SIG-M5 treated with dmso at 0.1 percent for 504 hours (cell line): ENCODE measurements at regions not wholly inside any gene's neighbourhood (a gene's known extent, or its start where the extent isn't known, plus 50 kb on each side); places are given as distances from the start of the nearest gene placed in this dataset.
"Not testable (repeated sequence)": the region's sequence is repeated elsewhere in the genome, so short reads cannot be mapped to it uniquely, and the experiment has no call there.

Experiments used
- DNase-seq: peaks from one replicate; lab custom pipeline; 2025; ENCODE audit not compliant: unreplicated experiment; lab: John Stamatoyannopoulos, UW

DNA sequence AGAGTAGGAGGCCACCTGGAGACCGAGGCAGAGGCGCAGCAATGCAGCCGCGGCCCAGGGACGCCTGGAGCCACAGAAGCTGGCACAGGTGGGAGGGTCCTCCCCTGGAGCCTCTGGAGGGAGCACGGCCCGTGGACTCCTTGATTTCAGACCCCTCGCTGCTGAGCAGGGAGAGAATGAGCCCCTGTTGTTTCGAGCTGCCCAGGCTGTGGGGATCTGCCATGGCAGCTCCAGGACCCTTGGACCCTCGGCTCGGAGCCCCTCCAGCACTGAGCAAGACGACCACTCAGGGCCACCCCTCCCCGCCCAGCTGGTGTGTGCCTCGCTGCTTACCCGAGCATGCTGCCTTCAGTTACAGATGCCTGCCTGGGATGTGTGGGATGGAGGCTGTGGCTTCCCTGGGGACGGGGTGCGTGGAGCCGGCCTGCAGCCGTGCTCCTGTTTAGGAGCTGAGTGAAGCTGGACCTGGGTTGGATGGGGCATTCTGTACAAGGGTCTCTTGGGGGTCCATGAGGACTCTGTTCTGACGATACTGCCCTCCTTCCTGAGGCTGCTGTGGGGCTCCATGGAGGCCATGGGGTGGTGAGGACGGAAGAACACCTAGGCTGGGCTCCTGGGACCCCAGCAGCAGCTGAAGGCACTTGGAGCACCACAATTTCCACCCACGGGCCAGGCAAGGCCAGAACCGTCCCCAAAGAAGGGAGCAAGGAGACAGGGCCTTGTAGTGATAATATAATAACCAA is 115.1 kb upstream of the LPCAT1 start:
- DNase-seq, result no peak

GRCh38 chr5:1637639-1638481 is 114.1 kb upstream of the LPCAT1 start:
- DNase-seq, result no peak

GRCh38 chr5:1636981-1637638 is 113.3 kb upstream of the LPCAT1 start:
- no peak for DNase-seq

DNA sequence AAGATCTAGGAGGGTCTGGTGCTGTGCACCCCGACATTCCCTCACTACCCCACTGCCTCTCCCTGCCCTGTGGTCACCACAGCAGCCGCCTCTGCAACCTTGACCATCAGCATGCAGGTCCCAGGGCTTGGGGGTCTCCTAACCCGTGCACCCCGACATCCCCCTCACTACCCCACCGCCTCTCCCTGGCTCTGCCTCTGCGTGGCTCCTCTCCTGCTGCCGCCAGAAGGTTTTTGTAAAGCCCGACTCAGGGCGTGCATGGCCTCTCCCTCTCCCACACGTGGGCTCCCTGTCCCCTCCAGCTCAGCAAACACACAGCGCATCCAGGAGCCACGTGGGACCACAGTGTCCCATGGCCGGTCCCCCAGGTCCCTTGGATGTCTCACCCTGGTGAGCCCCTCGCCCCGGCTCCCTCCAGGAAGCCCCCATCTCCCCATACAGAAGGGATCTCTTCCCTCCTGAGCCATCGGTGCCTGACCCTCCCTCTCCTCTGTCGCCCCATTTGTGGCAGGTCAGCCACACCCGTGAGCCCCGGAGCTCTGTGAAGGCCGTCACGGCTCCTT is 112.5 kb upstream of the LPCAT1 start:
- DNase-seq, result not testable (repeated sequence)

DNA sequence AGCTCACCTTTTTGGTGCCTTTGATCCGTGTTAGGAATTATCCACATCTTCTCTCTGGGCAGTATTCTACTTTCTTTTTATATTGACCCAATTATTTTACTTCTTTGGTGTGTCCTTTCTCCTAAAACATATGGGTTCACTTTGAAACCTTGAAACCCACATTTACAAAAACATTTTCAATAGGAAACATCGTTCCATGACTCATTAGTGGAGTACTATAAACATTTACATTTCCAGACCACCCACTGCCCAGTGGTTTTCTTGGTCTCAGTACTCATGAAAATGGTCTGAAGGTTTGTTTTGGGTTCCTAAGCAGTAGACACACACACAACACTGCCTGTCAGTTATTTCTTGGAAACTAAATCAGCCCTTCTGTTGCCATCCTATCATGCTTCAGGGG is 111.7 kb upstream of the LPCAT1 start:
- not testable (repeated sequence) for DNase-seq

GRCh38 chr5:1634337-1634661 is 110.5 kb upstream of the LPCAT1 start:
- DNase-seq, result no peak

DNA sequence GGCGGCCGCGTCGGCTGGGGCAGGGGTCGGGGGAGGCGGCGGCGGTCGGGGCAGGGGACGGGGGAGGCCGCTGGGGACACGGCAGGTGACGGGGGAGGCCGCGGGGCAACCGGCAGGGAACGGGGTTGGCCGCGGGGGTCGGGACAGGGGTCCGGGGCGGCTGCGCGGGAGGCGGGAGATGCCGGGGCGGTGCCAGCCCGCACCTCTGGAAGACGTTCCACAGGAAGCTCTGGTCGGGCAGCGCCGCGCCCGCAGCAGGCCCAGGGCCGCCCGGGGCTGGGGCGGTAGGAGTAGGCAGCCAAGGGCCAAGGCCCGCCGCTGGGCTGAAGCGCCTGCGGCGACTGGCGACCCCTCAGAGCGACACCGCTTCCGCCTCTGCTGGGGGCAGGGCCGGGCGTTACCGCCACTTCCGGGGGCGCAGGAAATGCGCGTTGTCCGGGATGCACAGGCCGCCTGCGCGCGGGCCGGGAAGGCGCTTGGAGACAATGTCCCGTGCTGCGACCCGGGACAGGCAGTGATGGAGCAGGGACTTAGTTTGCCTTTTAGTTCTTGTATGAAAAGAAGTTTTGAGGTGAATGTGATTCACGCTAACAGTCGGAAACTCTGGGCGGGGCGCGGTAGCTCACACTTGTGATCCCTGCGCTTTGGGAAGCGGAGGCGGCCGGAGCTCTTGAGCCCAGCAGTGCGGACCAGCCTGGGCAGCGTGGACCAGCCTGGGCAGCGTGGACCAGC is 110.0 kb upstream of the LPCAT1 start:
- DNase-seq, result peak; percentile 66

- not testable (repeated sequence) for DNase-seq
Observed at GRCh38 chr5:1631004-1631403, 107.2 kb upstream of the LPCAT1 start.

DNA sequence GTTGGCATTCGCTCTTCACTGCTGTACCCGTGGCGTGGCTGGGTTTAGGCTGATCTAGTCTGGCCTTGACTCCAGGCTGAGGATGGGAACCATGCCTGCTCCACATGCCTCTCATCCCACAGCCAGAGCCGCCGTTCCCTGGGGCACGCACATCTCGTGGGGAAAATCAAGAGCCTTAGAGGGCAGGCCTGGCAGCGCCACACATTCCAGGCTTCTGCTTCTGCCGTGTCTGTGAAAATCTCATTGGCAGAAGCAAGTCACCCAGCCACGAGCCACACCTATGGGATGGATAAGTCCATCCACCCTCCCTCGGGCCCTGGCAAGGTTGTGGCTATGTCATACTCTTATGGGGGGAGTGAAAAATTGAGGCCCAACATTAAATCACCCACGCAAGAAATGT is 102.6 kb upstream of the LPCAT1 start:
- DNase-seq, result not testable (repeated sequence)

DNA sequence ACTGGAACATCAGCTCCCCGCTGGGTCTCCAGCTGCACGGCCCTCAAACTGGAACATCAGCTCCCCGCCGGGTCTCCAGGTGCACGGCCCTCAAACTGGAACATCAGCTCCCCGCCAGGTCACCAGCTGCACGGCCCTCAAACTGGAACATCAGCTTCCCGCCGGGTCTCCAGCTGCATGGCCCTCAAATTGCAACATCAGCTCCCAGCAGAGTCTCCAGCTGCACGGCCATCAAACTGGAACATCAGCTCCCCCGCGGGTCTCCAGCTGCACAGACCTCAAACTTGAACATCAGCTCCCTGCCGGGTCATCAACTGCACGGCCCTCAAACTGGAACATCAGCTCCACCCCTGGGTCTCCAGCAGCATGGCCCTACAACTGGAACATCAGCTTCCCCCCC is 95.8 kb upstream of the LPCAT1 start:
- not testable (repeated sequence) for DNase-seq

DNA sequence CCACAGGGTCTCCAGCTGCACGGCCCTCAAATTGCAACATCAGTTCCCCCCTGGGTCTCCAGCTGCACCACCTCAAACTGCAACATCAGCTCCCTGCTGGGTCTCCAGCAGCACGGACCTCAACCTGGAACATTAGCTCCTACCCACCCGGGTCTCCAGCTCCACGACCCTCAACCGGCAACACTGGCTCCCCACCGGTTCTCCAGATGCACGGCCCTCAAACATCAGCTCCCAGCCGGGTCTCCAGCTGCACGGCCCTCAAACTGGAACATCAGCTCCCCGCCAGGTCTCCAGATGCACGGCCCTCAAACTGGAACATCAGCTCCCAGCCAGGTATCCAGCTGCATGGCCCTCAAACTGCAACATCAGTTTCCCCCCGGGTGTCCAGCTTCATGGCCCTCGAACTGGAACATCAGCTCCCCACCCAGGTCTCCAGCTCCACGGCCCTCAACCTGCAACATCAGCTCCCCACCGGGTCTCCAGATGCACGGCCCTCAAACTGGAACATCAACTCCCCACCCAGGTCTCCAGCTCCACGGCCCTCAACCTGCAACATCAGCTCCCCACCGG is 94.6 kb upstream of the LPCAT1 start:
- not testable (repeated sequence) for DNase-seq

DNA sequence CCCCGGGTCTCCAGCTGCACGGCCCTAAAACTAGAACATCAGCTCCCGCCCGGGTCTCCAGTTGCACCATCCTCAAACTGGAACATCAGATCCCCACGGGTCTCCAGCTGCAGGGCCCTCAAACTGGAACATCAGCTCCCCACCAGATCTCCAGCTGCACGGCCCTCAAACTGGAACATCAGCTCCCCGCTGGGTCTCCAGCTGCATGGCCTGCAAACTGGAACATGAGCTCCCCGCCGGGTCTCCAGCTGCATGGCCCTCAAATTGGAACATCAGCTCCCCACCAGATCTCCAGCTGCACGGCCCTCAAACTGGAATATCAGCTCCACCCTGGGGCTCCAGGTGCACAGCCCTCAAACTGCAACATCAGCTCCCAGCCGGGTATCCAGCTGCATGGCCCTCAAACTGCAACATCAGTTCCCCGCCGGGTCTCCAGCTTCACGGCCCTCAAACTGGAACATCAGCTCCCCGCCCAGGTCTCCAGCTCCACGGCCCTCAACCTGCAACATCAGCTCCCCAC is 93.5 kb upstream of the LPCAT1 start:
- DNase-seq, result not testable (repeated sequence)

- not testable (repeated sequence) for DNase-seq
Observed at GRCh38 chr5:1613515-1613914, 89.8 kb upstream of the LPCAT1 start.

GRCh38 chr5:1610526-1610925 is 86.8 kb upstream of the LPCAT1 start:
- DNase-seq, result not testable (repeated sequence)

DNA sequence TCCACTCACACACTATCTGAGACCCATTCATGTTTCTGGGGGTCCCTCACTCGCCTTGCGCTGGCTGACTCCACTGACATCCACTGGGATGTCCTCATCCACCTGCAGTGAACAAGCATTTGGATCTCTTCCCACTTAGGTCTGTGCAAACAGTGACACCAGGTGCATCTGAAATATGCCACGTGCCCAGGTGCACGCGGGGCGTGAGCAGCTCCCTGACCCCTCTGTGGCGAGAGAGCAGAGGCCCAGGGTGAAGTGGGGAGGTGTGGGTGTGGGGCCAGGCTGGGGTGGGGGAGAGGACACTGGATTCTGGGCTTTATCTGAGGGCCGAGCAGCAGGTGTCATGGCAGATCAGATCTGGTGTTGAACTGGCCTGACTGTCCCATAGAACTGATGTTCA is 85.4 kb upstream of the LPCAT1 start:
- DNase-seq, result not testable (repeated sequence)

- peak; percentile 33 for DNase-seq
Observed at GRCh38 chr5:1608336-1608735, 84.6 kb upstream of the LPCAT1 start.

DNA sequence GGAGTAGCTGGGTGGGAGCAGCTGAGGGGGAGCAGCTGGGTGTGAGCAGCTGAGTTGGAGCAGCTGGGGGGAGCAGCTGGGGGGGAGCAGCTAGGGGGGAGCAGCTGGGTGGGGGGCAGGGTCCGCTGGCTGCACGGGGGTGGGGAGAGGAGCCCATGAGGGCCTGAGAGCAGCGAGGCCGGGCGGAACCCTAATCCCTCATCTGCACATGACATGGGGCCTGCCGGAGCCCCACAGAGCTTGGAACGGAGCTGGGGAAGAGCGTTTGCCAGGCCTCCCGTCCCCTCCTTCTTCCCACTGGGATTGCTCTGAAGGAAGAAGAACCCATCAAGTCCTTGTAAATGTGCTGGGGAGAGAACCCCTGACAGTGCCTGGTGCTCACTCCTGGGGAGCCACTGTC is 83.2 kb upstream of the LPCAT1 start:
- not testable (repeated sequence) for DNase-seq

DNA sequence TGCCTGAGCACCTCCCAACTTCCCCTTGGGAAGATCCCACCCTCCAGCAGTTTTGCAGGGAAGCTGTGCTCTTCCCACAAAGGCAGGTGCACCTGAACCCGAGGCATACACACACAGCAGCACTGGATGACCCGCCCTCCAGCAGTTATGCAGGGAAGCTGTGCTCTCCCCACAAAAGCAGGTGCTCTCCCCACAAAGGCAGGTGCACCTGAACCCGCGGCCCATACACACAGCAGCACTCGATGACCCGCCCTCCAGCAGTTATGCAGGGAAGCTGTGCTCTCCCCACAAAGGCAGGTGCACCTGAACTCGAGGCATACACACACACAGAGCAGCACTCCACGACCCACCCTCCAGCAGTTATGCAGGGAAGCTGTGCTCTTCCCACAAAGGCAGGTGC is 80.2 kb upstream of the LPCAT1 start:
- DNase-seq, result not testable (repeated sequence)

- DNase-seq, result peak; percentile 37
Observed at GRCh38 chr5:1601565-1601964, 77.8 kb upstream of the LPCAT1 start.
